Suprapubic skin (tissue), 4 donors: ENCODE measurements at regions not wholly inside any gene's neighbourhood (a gene's known extent, or its start where the extent isn't known, plus 50 kb on each side); places are given as distances from the start of the nearest gene placed in this dataset.

ENCODE experiments used
- DNase-seq, 2 donors: peaks; one replicate each; pipeline ENCODE4 v3.0.0-alpha.2; 2019; ENCODE audit warnings: low spot score in 2 of 2
- H3K27ac ChIP-seq: fragments of 200-600 bp; sonication (generic); one replicate; pipeline ENCODE4 v1.5.1; 2019
- H3K27me3 ChIP-seq: fragments of 200-600 bp; sonication (generic); one replicate; pipeline ENCODE4 v1.5.1; 2019
- H3K36me3 ChIP-seq: fragments of 200-600 bp; sonication (generic); one replicate; pipeline ENCODE4 v1.5.1; 2019
- H3K4me1 ChIP-seq: fragments of 200-600 bp; sonication (generic); one replicate; pipeline ENCODE4 v1.5.1; 2019
- H3K4me3 ChIP-seq: fragments of 200-600 bp; sonication (generic); one replicate; pipeline ENCODE4 v1.5.1; 2019; ENCODE audit warnings: mild to moderate bottlenecking
- H3K9me3 ChIP-seq: fragments of 200-600 bp; sonication (generic); one replicate; pipeline ENCODE4 v1.5.1; 2019
- CTCF ChIP-seq, 2 donors: fragments of 200-600 bp in 1 of 2; fragments of 450-650 bp in 1 of 2; sonication (generic) in 1 of 2; IDR thresholded peaks; one replicate each; pipeline ENCODE4 v1.5.1; 2016 to 2019; ENCODE audit warnings: antibody characterized with exemption in 2 of 2, mild to moderate bottlenecking in 1 of 2, moderate library complexity in 1 of 2
- EP300 ChIP-seq: sonication (generic); formaldehyde crosslinking; IDR thresholded peaks from one replicate; pipeline ENCODE4 v1.6.1; 2017; ENCODE audit warnings: antibody characterized with exemption
- POLR2A ChIP-seq, 2 donors: fragments of 450-650 bp; IDR thresholded peaks; one replicate each; pipeline ENCODE4 v1.6.1; 2017; ENCODE audit warnings: antibody characterized with exemption in 2 of 2, mild to moderate bottlenecking in 2 of 2, moderate library complexity in 2 of 2
- POLR2AphosphoS5 ChIP-seq, 3 donors: sonication (generic); formaldehyde crosslinking; IDR thresholded peaks; one replicate each; pipeline ENCODE4 v1.6.1; 2017; ENCODE audit warnings: antibody characterized with exemption in 3 of 3
- WGBS: methylation state at CpG from one replicate; pipeline ENCODE4 v1.1.5; 2018; 5-methylcytosine and 5-hydroxymethylcytosine counted together

GRCh38 chr1:169015464-169015863, 91.0 kb upstream of the ATP1B1 start:
- 89% methylated on average over 5 of the region's 5 CpGs for WGBS
- Histone ChIP-seq H3K36me3 (no peaks in the 10 kb centered on the region), H3K9me3 (no peaks in the 10 kb centered on the region), H3K27ac (no peak overlapping the region), H3K27me3 (peaks cover 3% of the 10 kb centered on the region), H3K4me3 (no peak overlapping the region), H3K4me1 (no peaks in the 10 kb centered on the region)
- DNase-seq, result no peak
- TF ChIP-seq EP300 (no peak), POLR2AphosphoS5 (IDR thresholded peaks at IDR 0.05) (no peak), CTCF (IDR thresholded peaks at IDR 0.05) (no peak), POLR2A (IDR thresholded peaks at IDR 0.05) (no peak)

- H3K4me1 ChIP-seq, result no peaks in the 10 kb centered on the region
- H3K9me3 ChIP-seq, result no peaks in the 10 kb centered on the region
- no peak overlapping the region for H3K27ac ChIP-seq
- 82% methylated on average over 4 of the region's 4 CpGs for WGBS
- DNase-seq, result no peak
- no peak overlapping the region for H3K4me3 ChIP-seq
- H3K36me3 ChIP-seq, result no peaks in the 10 kb centered on the region
- H3K27me3 ChIP-seq, result peaks cover 3% of the 10 kb centered on the region
- TF ChIP-seq EP300 (no peak), POLR2AphosphoS5 (IDR thresholded peaks at IDR 0.05) (no peak), POLR2A (IDR thresholded peaks at IDR 0.05) (no peak), CTCF (IDR thresholded peaks at IDR 0.05) (no peak)
Measured at GRCh38 chr1:169018751-169019150, 87.7 kb upstream of the ATP1B1 start.

- Histone ChIP-seq H3K4me1 (no peaks in the 10 kb centered on the region), H3K27ac (no peak overlapping the region), H3K9me3 (no peaks in the 10 kb centered on the region), H3K27me3 (peaks cover 3% of the 10 kb centered on the region), H3K36me3 (no peaks in the 10 kb centered on the region), H3K4me3 (no peak overlapping the region)
- no peak for DNase-seq
- 47% methylated on average over 3 of the region's 3 CpGs for WGBS
- TF ChIP-seq POLR2AphosphoS5 (IDR thresholded peaks at IDR 0.05), result no peak
- TF ChIP-seq EP300, result no peak
- TF ChIP-seq POLR2A (IDR thresholded peaks at IDR 0.05), result no peak
- TF ChIP-seq CTCF (IDR thresholded peaks at IDR 0.05), result no peak
Measured at GRCh38 chr1:169019419-169020058, 87.0 kb upstream of the ATP1B1 start.

GRCh38 chr1:169020684-169021083, 85.8 kb upstream of the ATP1B1 start:
- no peak for DNase-seq
- no peaks in the 10 kb centered on the region for H3K27me3 ChIP-seq
- no peaks in the 10 kb centered on the region for H3K9me3 ChIP-seq
- H3K4me3 ChIP-seq, result no peak overlapping the region
- TF ChIP-seq POLR2AphosphoS5 (IDR thresholded peaks at IDR 0.05), result no peak
- TF ChIP-seq EP300, result no peak
- no peak for TF ChIP-seq POLR2A (IDR thresholded peaks at IDR 0.05)
- no peak for TF ChIP-seq CTCF (IDR thresholded peaks at IDR 0.05)
- H3K27ac ChIP-seq, result no peak overlapping the region
- no peaks in the 10 kb centered on the region for H3K4me1 ChIP-seq
- H3K36me3 ChIP-seq, result no peaks in the 10 kb centered on the region

GRCh38 chr1:169022648-169023047, 83.8 kb upstream of the ATP1B1 start:
- H3K9me3 ChIP-seq, result no peaks in the 10 kb centered on the region
- WGBS, result 100% methylated on average over 1 of the region's 1 CpG
- DNase-seq, result no peak
- H3K27me3 ChIP-seq, result no peaks in the 10 kb centered on the region
- no peak for TF ChIP-seq POLR2A (IDR thresholded peaks at IDR 0.05)
- no peak for TF ChIP-seq CTCF (IDR thresholded peaks at IDR 0.05)
- TF ChIP-seq EP300, result no peak
- no peak overlapping the region for H3K27ac ChIP-seq
- no peak overlapping the region for H3K4me3 ChIP-seq
- no peaks in the 10 kb centered on the region for H3K36me3 ChIP-seq
- H3K4me1 ChIP-seq, result no peaks in the 10 kb centered on the region
